H9 (cell line): ENCODE measurements at regions not wholly inside any gene's neighbourhood (a gene's known extent, or its start where the extent isn't known, plus 50 kb on each side); places are given as distances from the start of the nearest gene placed in this dataset.

Experiments
- DNase-seq: peaks from one replicate; pipeline ENCODE4 v3.0.0-alpha.2; 2017
- H2AFZ ChIP-seq: one replicate; pipeline ENCODE4 v1.6.1; 2013; ENCODE audit warnings: mild to moderate bottlenecking, low read length, control low read depth, moderate library complexity
- H2AK5ac ChIP-seq: 2 replicates; pipeline ENCODE4 v1.6.1; 2013; ENCODE audit warnings: low read length, control low read depth, mixed read lengths; ENCODE audit not compliant: insufficient read length
- H2BK120ac ChIP-seq: one replicate; pipeline ENCODE4 v1.6.1; 2013; ENCODE audit warnings: low read depth, mild to moderate bottlenecking, low read length, control low read depth, inconsistent platforms; ENCODE audit not compliant: poor library complexity, severe bottlenecking
- H2BK12ac ChIP-seq: 2 replicates; pipeline ENCODE4 v1.6.1; 2013; ENCODE audit warnings: low read length, control low read depth, mixed read lengths, low read depth; ENCODE audit not compliant: insufficient read length
- H2BK15ac ChIP-seq: 2 replicates; pipeline ENCODE4 v1.6.1; 2013; ENCODE audit warnings: low read depth, low read length, control low read depth
- H2BK20ac ChIP-seq: one replicate; pipeline ENCODE4 v1.6.1; 2013; ENCODE audit warnings: low read depth, mild to moderate bottlenecking, low read length, control low read depth, inconsistent platforms; ENCODE audit not compliant: poor library complexity, severe bottlenecking
- H2BK5ac ChIP-seq: 2 replicates; pipeline ENCODE4 v1.6.1; 2013; ENCODE audit warnings: low read length, control low read depth, mixed read lengths; ENCODE audit not compliant: insufficient read length
- H3K14ac ChIP-seq: 2 replicates; pipeline ENCODE4 v1.6.1; 2013; ENCODE audit warnings: low read length, control low read depth; ENCODE audit not compliant: insufficient read depth
- H3K18ac ChIP-seq: 2 replicates; pipeline ENCODE4 v1.6.1; 2013; ENCODE audit warnings: low read depth, mild to moderate bottlenecking, mixed read lengths, low read length, control low read depth; ENCODE audit not compliant: insufficient read length
- H3K23ac ChIP-seq: 2 replicates; pipeline ENCODE4 v1.6.1; 2013; ENCODE audit warnings: low read length, control low read depth, mixed read lengths, low read depth; ENCODE audit not compliant: insufficient read length
- H3K23me2 ChIP-seq: 2 replicates; pipeline ENCODE4 v1.6.1; 2013; ENCODE audit warnings: low read depth, mild to moderate bottlenecking, mixed read lengths, low read length, control low read depth; ENCODE audit not compliant: insufficient read length, poor library complexity, severe bottlenecking
- H3K27ac ChIP-seq: 2 replicates; pipeline ENCODE4 v1.5.1; 2013; ENCODE audit warnings: low read length, control low read depth, mixed read lengths, low read depth; ENCODE audit not compliant: insufficient read length
- H3K27me3 ChIP-seq: 2 replicates; pipeline ENCODE4 v1.6.1; 2013; ENCODE audit warnings: low read length, control low read depth, inconsistent platforms; ENCODE audit not compliant: insufficient read depth
- H3K4ac ChIP-seq: 2 replicates; pipeline ENCODE4 v1.6.1; 2013; ENCODE audit warnings: low read depth, mild to moderate bottlenecking, control low read depth, inconsistent platforms, low read length, moderate library complexity
- H3K4me1 ChIP-seq: 2 replicates; pipeline ENCODE4 v1.6.1; 2013; ENCODE audit warnings: low read length, control low read depth, inconsistent platforms; ENCODE audit not compliant: insufficient read depth
- H3K4me2 ChIP-seq: 2 replicates; pipeline ENCODE4 v1.6.1; 2013; ENCODE audit warnings: low read length, control low read depth, mixed read lengths; ENCODE audit not compliant: insufficient read length, insufficient read depth
- H3K56ac ChIP-seq: 2 replicates; pipeline ENCODE4 v1.6.1; 2013; ENCODE audit warnings: low read depth, mild to moderate bottlenecking, mixed read lengths, low read length, control low read depth; ENCODE audit not compliant: insufficient read length
- H3K79me1 ChIP-seq: 2 replicates; pipeline ENCODE4 v1.6.1; 2013; ENCODE audit warnings: low read depth, mild to moderate bottlenecking, moderate library complexity, low read length, control low read depth, inconsistent platforms; ENCODE audit not compliant: insufficient read depth, poor library complexity, severe bottlenecking
- H3K79me2 ChIP-seq: 2 replicates; pipeline ENCODE4 v1.6.1; 2013; ENCODE audit warnings: low read length, control low read depth, inconsistent platforms; ENCODE audit not compliant: insufficient read depth
- H3K9ac ChIP-seq: 2 replicates; pipeline ENCODE4 v1.6.1; 2013; ENCODE audit warnings: low read length, control low read depth, mixed read lengths; ENCODE audit not compliant: insufficient read length; ENCODE audit errors: extremely low read depth
- H3K9me3 ChIP-seq: one replicate; pipeline ENCODE4 v1.6.1; 2013; ENCODE audit warnings: low read depth, low read length, inconsistent platforms; ENCODE audit not compliant: control insufficient read depth
- H3T11ph ChIP-seq: one replicate; pipeline ENCODE4 v1.6.1; 2013; ENCODE audit warnings: mild to moderate bottlenecking, low read length, control low read depth, inconsistent platforms
- H4K20me1 ChIP-seq: one replicate; pipeline ENCODE4 v1.6.1; 2013; ENCODE audit not compliant: control insufficient read depth, insufficient read length, insufficient read depth
- H4K5ac ChIP-seq: 2 replicates; pipeline ENCODE4 v1.6.1; 2013; ENCODE audit warnings: low read depth, mild to moderate bottlenecking, mixed read lengths, low read length, control low read depth; ENCODE audit not compliant: insufficient read length
- H4K8ac ChIP-seq: replicated peaks from 2 replicates; pipeline ENCODE4 v1.6.1; 2013; ENCODE audit warnings: low read length, control low read depth, mixed read lengths, low read depth; ENCODE audit not compliant: insufficient read length
- H4K91ac ChIP-seq: 2 replicates; pipeline ENCODE4 v1.6.1; 2013; ENCODE audit warnings: low read depth, mild to moderate bottlenecking, moderate library complexity, mixed read lengths, low read length, control low read depth; ENCODE audit not compliant: insufficient read length
- H3K27ac Mint-ChIP-seq, 3 experiments: 2 replicates in 2 of 3; 3 replicates in 1 of 3; pipeline ENCODE4 v1.8.0; 2020 to 2021; ENCODE audit warnings: mixed read lengths in 3 of 3, mild to moderate bottlenecking in 1 of 3, moderate library complexity in 1 of 3
- H3K27me3 Mint-ChIP-seq: 2 replicates; pipeline ENCODE4 v1.8.0; 2021; ENCODE audit warnings: low read depth, mild to moderate bottlenecking, moderate library complexity, mixed read lengths
- H3K36me3 Mint-ChIP-seq, 3 experiments: 2 replicates in 2 of 3; 3 replicates in 1 of 3; pipeline ENCODE4 v1.8.0; 2020 to 2021; ENCODE audit warnings: low read depth in 3 of 3, mixed read lengths in 3 of 3; ENCODE audit not compliant: insufficient read depth in 1 of 3
- H3K4me1 Mint-ChIP-seq, 2 experiments: 2 replicates each; pipeline ENCODE4 v1.8.0; 2020; ENCODE audit warnings: mixed read lengths in 2 of 2
- H3K4me3 Mint-ChIP-seq, 2 experiments: 2 replicates in 1 of 2; 3 replicates in 1 of 2; pipeline ENCODE4 v1.8.0; 2020 to 2021; ENCODE audit warnings: mild to moderate bottlenecking in 2 of 2, mixed read lengths in 2 of 2, moderate library complexity in 1 of 2
- H3K9me3 Mint-ChIP-seq, 2 experiments: 2 replicates in 1 of 2; 3 replicates in 1 of 2; pipeline ENCODE4 v1.8.0; 2020; ENCODE audit warnings: mild to moderate bottlenecking in 2 of 2, mixed read lengths in 2 of 2, moderate library complexity in 1 of 2
- CTCF ChIP-seq: fragments of 200-600 bp; sonication (generic); conservative IDR thresholded peaks from 3 replicates; pipeline ENCODE4 v1.8.0; 2021; ENCODE audit warnings: antibody characterized with exemption, mild to moderate bottlenecking
- WGBS: extraction: QIAGEN DNeasy Blood & Tissue Kit; methylation state at CpG from one replicate; pipeline ENCODE4 v1.1.7; 2013; ENCODE audit warnings: missing lambda C conversion rate, low lambda C conversion rate, mixed read lengths; ENCODE audit not compliant: insufficient read length; ENCODE audit errors: extremely low coverage; 5-methylcytosine and 5-hydroxymethylcytosine counted together

GRCh38 chr4:149927514-149927913 is 111.9 kb upstream of the IQCM start:
- WGBS, result no CpG with 5 or more reads among the region's 3 CpGs
- H3K4me3 Mint-ChIP-seq, result no peak overlapping the region
- no peak overlapping the region for H3K14ac ChIP-seq
- no peaks in the 10 kb centered on the region for H3K9me3 ChIP-seq
- no peak overlapping the region for H3K27ac ChIP-seq
- no peaks in the 10 kb centered on the region for H3K9me3 Mint-ChIP-seq
- no peak overlapping the region for H2BK120ac ChIP-seq
- H4K91ac ChIP-seq, result no peak overlapping the region
- no peak overlapping the region for H3K56ac ChIP-seq
- no peak overlapping the region for H3K18ac ChIP-seq
- no peaks in the 10 kb centered on the region for H4K20me1 ChIP-seq
- no peaks in the 10 kb centered on the region for H3K23me2 ChIP-seq
- H4K5ac ChIP-seq, result no peak overlapping the region
- H3K27ac Mint-ChIP-seq, result no peak overlapping the region
- no peaks in the 10 kb centered on the region for H3K79me1 ChIP-seq
- H2AFZ ChIP-seq, result no peak overlapping the region
- no peak overlapping the region for H3T11ph ChIP-seq
- H3K4ac ChIP-seq, result no peak overlapping the region
- H2BK20ac ChIP-seq, result no peak overlapping the region
- no peak overlapping the region for H3K4me2 ChIP-seq
- no peak overlapping the region for H2BK5ac ChIP-seq
- no peak overlapping the region for H2AK5ac ChIP-seq
- H4K8ac ChIP-seq, result no peak overlapping the region
- no peaks in the 10 kb centered on the region for H3K27me3 ChIP-seq
- H3K4me1 Mint-ChIP-seq, result peaks cover 4 to 6% of the 10 kb centered on the region in 2 experiments
- H3K79me2 ChIP-seq, result no peaks in the 10 kb centered on the region
- no peak overlapping the region for H2BK12ac ChIP-seq
- TF ChIP-seq CTCF, result no peak
- no peaks in the 10 kb centered on the region for H3K4me1 ChIP-seq
- no peak for DNase-seq
- no peaks in the 10 kb centered on the region for H3K36me3 Mint-ChIP-seq
- no peak overlapping the region for H3K23ac ChIP-seq
- no peaks in the 10 kb centered on the region for H3K27me3 Mint-ChIP-seq
- H3K9ac ChIP-seq, result no peak overlapping the region
- no peak overlapping the region for H2BK15ac ChIP-seq
